Activated T-cell treated with anti-CD3 and anti-CD28 coated beads, Interleukin-2, amount 50 U/mL, for 72 hours (primary cell): ENCODE measurements at regions not wholly inside any gene's neighbourhood (a gene's known extent, or its start where the extent isn't known, plus 50 kb on each side); places are given as distances from the start of the nearest gene placed in this dataset.

Experiments used
- ATAC-seq, 2 donors: fragments of 150-1000 bp; cut with Tn5 transposase; replicated peaks in 1 of 2; 2 replicates each; pipeline ENCODE4 v1.10.0; 2021; ENCODE audit warnings: moderate library complexity in 2 of 2, mild to moderate bottlenecking in 1 of 2
- DNase-seq, 2 donors: peaks; one replicate each; pipeline ENCODE4 v3.0.0; 2021 to 2022; ENCODE audit warnings: mixed read lengths in 1 of 2
- H3K27ac Mint-ChIP-seq: one replicate; pipeline ENCODE4 v1.8.0; 2022; ENCODE audit warnings: mild to moderate bottlenecking, moderate library complexity, mixed read lengths
- H3K27me3 Mint-ChIP-seq: one replicate; pipeline ENCODE4 v1.8.0; 2022; ENCODE audit warnings: low read depth, mixed read lengths
- H3K36me3 Mint-ChIP-seq, 2 donors: one replicate each; pipeline ENCODE4 v1.8.0; 2022; ENCODE audit warnings: mixed read lengths in 2 of 2, mild to moderate bottlenecking in 1 of 2; ENCODE audit not compliant: insufficient read depth in 2 of 2
- H3K4me1 Mint-ChIP-seq: one replicate; pipeline ENCODE4 v1.8.0; 2022; ENCODE audit warnings: low read depth, mixed read lengths
- H3K4me3 Mint-ChIP-seq, 2 donors: one replicate each; pipeline ENCODE4 v1.8.0; 2022; ENCODE audit warnings: mild to moderate bottlenecking in 2 of 2, mixed read lengths in 2 of 2, moderate library complexity in 2 of 2
- H3K9me3 Mint-ChIP-seq, 2 donors: one replicate each; pipeline ENCODE4 v1.8.0; 2022; ENCODE audit warnings: mixed read lengths in 2 of 2

DNA sequence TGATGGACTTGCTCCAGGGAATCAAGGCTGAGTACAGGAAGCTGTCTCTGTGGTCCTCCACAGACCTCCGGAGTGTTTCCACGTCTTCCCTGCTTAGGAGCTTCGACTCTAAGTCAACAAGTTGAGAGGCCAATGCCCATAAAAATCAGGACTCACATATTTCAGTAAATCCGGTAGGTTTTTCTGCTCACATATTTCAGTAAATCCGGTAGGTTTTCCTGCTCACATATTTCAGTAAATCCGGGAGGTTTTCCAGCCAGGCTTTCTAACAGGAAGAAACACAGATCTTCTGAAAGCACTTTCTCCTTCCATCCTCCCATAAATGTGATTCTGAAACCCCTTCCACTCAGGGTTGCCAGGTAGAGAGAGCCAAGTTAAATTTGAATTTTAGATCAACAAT, 340.1 kb upstream of the SHH start:
- Mint-ChIP-seq H3K36me3 (peaks cover 0 to 4% of the 10 kb centered on the region in 2 donors), H3K4me1 (no peaks in the 10 kb centered on the region), H3K4me3 (no peak overlapping the region), H3K27ac (no peak overlapping the region), H3K27me3 (peaks cover 13% of the 10 kb centered on the region), H3K9me3 (no peaks in the 10 kb centered on the region)
- no peak for DNase-seq
- no peak for ATAC-seq

DNA sequence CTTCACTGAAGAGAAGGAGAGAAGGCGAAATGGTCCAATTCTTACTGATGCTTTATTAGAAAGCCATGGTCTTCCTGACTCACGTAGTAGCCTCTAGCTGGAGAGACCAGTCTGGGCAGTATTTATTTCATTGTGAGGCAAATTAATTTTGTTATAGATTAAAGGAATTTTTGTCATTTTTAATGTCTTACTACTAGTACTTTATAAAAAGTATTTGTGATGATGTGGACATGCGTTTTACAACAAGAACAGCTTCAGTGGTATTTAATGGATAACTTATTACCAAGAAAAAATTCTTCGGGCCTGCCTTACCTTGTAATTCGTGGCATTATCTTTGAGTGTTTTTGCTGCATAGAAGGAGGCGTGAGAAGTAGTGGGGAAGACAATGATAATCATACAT, 339.4 kb upstream of the SHH start:
- DNase-seq (no peak), ATAC-seq (no peak)
- Mint-ChIP-seq H3K36me3 (peaks cover 0 to 4% of the 10 kb centered on the region in 2 donors), H3K4me3 (no peak overlapping the region), H3K27me3 (peaks cover 8% of the 10 kb centered on the region), H3K9me3 (no peaks in the 10 kb centered on the region), H3K4me1 (no peaks in the 10 kb centered on the region), H3K27ac (no peak overlapping the region)

DNA sequence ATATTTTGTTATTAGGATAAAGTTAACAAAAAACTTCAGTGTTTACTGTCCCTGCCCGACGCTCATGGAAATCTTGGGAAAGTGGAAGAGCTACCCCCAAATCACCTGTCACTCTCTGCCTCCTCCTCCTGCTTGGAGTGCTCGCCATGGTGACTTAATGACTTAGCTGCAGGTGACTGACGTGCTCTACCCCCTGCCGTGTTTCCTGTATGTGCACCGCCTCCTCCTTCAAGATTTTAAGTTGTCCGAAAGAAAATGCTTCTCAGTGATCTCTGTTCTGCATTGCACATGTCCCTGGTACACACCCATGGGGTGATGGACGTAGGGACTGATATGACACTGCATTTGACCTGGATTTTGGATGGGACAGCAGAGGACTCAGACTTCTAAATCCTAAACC, 338.8 kb upstream of the SHH start:
- Mint-ChIP-seq H3K27me3 (peaks cover 8% of the 10 kb centered on the region), H3K27ac (no peak overlapping the region), H3K9me3 (no peaks in the 10 kb centered on the region), H3K36me3 (peaks cover 0 to 4% of the 10 kb centered on the region in 2 donors), H3K4me1 (no peaks in the 10 kb centered on the region), H3K4me3 (no peak overlapping the region)
- ATAC-seq, result no peak
- no peak for DNase-seq

DNA sequence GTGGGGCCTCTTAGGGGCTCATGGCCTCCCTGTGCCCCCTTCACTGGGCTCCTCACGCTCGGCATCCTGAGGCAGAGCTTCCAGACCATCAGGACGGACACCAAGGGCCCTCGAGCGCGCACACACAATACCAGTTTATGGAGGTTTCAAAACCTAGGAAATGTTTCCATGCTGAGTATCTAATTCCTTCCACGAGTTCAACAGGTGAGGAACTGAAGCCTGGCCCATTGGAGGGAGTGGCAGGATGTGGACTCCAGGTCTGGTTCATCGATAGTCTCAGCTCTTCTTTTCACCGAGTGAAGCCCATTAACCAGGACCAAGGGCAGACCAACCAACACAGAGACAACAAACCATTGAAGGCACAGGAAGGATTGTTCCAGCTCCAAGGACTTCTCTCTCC, 336.7 kb upstream of the SHH start:
- no peak overlapping the region for H3K4me3 Mint-ChIP-seq
- peaks cover 0 to 4% of the 10 kb centered on the region in 2 donors for H3K36me3 Mint-ChIP-seq
- no peak overlapping the region for H3K27ac Mint-ChIP-seq
- peaks cover 8% of the 10 kb centered on the region for H3K27me3 Mint-ChIP-seq
- no peaks in the 10 kb centered on the region for H3K9me3 Mint-ChIP-seq
- no peaks in the 10 kb centered on the region for H3K4me1 Mint-ChIP-seq
- DNase-seq, result no peak
- ATAC-seq, result no peak

DNA sequence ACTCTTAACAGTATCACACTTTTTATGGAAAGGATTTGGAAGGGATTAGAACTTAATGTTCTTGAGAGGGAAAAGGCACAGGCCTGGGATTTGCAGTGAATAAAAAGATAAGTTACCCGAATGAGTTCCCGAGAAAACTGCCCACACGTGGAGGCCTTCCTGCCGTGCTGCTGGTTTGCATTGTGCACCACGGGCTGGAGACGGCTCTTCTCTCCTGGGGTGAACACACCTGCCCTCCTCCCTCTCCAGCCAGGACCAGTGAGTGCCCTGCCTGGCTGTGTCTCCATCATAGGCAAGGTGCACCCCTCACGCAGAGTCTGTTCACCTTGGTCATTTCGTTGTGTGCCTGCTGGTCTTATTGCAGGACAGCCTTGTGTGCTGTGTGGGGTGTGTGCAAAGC, 336.3 kb upstream of the SHH start:
- DNase-seq (no peak), ATAC-seq (no peak)
- H3K4me1 Mint-ChIP-seq, result no peaks in the 10 kb centered on the region
- no peak overlapping the region for H3K27ac Mint-ChIP-seq
- peaks cover 0 to 1% of the 10 kb centered on the region in 2 donors for H3K36me3 Mint-ChIP-seq
- no peak overlapping the region for H3K4me3 Mint-ChIP-seq
- H3K27me3 Mint-ChIP-seq, result peaks cover 8% of the 10 kb centered on the region
- no peaks in the 10 kb centered on the region for H3K9me3 Mint-ChIP-seq

DNA sequence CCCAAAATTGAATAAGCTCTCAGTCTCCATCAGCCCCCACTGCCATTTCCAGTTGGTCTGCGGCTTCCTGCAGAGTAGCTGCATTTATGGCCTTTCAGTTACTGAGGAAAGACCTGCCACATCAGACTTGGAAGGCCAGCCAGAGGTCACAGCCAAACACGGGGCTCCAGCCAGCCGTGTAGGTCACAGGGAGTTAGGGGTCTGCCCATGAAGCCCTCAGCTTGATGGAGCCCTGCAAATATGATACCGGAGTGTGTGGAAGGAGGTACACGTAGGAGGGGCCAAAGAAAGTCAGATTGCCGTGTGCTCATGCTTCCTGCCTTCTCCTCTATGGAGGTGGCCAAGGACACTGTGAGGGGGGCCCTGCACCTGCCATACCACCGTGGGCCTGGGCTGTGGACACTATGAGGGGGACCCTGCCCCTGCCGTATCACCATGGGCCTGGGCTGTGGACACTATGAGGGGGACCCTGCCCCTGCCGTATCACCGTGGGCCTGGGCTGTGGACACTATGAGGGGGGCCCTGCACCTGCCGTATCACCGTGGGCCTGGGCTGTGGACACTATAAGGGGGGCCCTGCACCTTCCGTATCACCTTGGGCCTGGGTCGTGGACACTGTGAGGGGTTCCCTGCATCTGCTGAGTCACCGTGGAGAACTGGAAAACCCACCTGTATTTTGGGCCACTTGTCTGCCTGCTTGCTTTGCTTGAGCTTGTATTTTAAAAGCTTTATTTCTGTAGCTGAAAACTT, 335.7 kb upstream of the SHH start:
- no peak overlapping the region for H3K27ac Mint-ChIP-seq
- no peak overlapping the region for H3K4me3 Mint-ChIP-seq
- no peaks in the 10 kb centered on the region for H3K4me1 Mint-ChIP-seq
- DNase-seq, result no peak
- no peak for ATAC-seq
- H3K36me3 Mint-ChIP-seq, result no peaks in the 10 kb centered on the region
- peaks cover 10% of the 10 kb centered on the region for H3K27me3 Mint-ChIP-seq
- no peaks in the 10 kb centered on the region for H3K9me3 Mint-ChIP-seq

DNA sequence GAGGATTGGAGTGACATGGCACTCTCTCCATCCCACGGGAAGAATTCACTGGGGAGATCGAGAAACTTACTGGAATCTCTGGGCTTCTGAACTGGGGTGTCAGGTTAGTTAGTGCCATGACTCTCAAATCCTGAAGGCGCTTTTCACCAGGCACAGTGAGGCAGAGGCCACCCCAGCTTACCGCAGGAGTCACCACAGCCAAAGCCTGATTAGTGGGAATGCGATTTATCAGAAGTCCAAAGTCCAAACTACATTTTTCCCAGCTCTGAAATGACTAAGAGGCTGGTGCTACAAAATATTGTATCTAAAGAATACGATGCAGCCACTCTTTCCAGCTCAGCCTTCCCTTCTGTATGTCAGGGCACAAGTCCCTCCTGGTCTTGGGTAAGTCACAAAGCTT, 334.8 kb upstream of the SHH start:
- no peak overlapping the region for H3K27ac Mint-ChIP-seq
- no peak overlapping the region for H3K4me3 Mint-ChIP-seq
- DNase-seq (no peak), ATAC-seq (no peak)
- no peaks in the 10 kb centered on the region for H3K4me1 Mint-ChIP-seq
- H3K36me3 Mint-ChIP-seq, result no peaks in the 10 kb centered on the region
- H3K27me3 Mint-ChIP-seq, result peaks cover 13% of the 10 kb centered on the region
- no peaks in the 10 kb centered on the region for H3K9me3 Mint-ChIP-seq

DNA sequence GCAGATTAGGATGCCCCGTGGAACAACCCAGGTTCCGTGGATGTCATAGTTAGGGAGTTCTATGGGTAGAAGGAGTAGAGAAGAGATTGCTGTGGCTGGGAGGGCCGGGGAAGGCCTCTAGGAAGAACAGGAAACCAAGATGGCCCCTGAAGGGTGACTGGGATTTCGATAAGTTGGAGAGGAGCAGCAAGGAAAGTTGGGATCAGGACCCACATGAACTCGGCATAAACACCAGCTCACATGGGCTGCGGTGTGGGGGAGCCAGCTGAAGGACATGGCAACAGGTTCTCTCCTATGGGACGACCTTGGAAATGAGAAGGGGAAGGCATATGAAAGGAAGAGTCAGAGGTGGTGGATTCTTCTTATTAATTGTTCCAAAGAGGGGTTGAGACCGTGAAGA, 333.7 kb upstream of the SHH start:
- Mint-ChIP-seq H3K36me3 (no peaks in the 10 kb centered on the region), H3K4me3 (no peak overlapping the region), H3K27me3 (peaks cover 6% of the 10 kb centered on the region), H3K4me1 (no peaks in the 10 kb centered on the region), H3K27ac (no peak overlapping the region), H3K9me3 (no peaks in the 10 kb centered on the region)
- ATAC-seq, result no peak
- no peak for DNase-seq

DNA sequence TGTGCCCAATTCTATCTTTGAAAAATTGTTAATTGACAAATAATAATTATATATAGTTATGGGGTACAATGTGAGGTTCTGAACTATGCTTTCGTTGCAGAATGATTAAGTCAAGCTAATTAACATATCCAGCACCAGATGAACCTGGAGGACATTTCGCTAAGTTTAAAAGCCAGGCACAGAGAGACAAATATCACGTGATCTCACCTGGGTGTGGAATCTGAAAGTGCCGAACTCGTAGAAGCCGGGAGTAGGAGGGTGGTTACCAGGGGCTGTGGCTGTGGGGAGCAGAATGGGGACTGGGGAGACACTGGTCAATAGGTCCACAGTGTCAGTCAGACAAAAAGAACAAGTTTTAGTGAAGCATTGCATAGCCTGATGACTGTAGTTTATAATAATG, 332.9 kb upstream of the SHH start:
- no peaks in the 10 kb centered on the region for H3K4me1 Mint-ChIP-seq
- no peaks in the 10 kb centered on the region for H3K36me3 Mint-ChIP-seq
- no peaks in the 10 kb centered on the region for H3K9me3 Mint-ChIP-seq
- no peak for DNase-seq
- H3K27ac Mint-ChIP-seq, result no peak overlapping the region
- ATAC-seq, result no peak
- H3K4me3 Mint-ChIP-seq, result no peak overlapping the region
- peaks cover 5% of the 10 kb centered on the region for H3K27me3 Mint-ChIP-seq

DNA sequence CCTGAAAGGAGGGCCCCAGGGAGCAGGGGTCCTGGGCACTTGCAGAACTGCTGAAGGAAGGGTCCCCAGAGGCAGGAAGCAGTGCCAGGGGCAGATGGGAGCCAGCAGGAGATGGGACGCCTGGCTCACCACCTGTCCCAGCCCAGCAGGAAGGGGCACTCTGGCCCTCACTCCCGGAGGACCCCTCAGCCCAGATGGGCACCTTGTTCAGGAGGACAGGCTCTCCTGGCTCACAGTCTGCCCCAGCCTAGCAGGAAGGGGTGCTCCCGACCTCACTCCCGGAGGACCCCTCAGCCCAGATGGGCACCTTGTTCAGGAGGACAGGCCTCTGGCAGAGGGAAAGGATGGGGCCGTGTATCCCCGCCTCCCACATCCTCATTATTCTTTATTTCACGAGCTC, 331.4 kb upstream of the SHH start:
- no peaks in the 10 kb centered on the region for H3K36me3 Mint-ChIP-seq
- ATAC-seq, result no peak
- no peak overlapping the region for H3K27ac Mint-ChIP-seq
- H3K9me3 Mint-ChIP-seq, result no peaks in the 10 kb centered on the region
- no peaks in the 10 kb centered on the region for H3K4me1 Mint-ChIP-seq
- H3K27me3 Mint-ChIP-seq, result peaks cover 5% of the 10 kb centered on the region
- no peak overlapping the region for H3K4me3 Mint-ChIP-seq
- no peak for DNase-seq

DNA sequence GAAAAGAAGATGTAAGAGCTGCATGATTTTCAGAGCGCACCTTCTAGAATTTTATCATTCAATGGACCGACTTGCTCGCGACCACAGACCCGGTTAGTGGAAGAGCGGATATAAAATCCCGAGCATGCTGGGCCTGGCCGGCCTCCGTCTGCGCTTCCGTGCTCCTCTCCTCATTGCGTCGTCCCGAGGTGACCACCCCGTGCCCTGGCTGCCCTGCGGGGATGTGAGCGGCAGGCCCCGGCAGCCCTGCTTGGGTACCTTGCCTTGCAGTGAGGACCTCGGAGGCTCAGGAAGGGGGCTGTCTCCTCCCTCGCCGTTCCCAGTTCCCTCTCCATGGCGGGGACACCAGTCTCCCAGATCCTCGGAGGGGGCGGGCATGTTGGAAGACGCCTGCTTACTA, 330.9 kb upstream of the SHH start:
- Mint-ChIP-seq H3K4me1 (no peaks in the 10 kb centered on the region), H3K27ac (no peak overlapping the region), H3K27me3 (peaks cover 5% of the 10 kb centered on the region), H3K4me3 (no peak overlapping the region), H3K36me3 (no peaks in the 10 kb centered on the region), H3K9me3 (no peaks in the 10 kb centered on the region)
- no peak for ATAC-seq
- no peak for DNase-seq

DNA sequence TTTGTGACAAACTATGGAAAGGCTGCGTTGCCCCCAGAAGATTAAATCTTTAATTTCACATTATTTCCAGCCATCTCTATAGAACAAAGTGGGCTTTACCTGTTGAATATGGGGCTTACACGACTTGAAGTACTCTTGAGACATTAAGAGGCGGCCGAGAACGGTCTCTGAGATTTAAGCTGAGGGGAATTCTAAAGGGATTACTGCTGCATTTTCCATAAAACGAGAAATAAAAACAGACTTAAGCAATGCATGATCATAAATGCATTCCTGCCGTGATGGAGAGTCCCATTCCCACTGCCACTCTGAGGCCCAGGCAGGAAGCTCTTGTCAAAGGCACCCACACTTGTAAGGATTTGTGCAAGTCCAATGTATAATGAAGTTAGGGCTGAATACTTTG, 329.7 kb upstream of the SHH start:
- ATAC-seq (no peak), DNase-seq (no peak)
- no peak overlapping the region for H3K4me3 Mint-ChIP-seq
- no peaks in the 10 kb centered on the region for H3K9me3 Mint-ChIP-seq
- H3K27ac Mint-ChIP-seq, result no peak overlapping the region
- H3K36me3 Mint-ChIP-seq, result no peaks in the 10 kb centered on the region
- H3K27me3 Mint-ChIP-seq, result peaks cover 5% of the 10 kb centered on the region
- no peaks in the 10 kb centered on the region for H3K4me1 Mint-ChIP-seq

DNA sequence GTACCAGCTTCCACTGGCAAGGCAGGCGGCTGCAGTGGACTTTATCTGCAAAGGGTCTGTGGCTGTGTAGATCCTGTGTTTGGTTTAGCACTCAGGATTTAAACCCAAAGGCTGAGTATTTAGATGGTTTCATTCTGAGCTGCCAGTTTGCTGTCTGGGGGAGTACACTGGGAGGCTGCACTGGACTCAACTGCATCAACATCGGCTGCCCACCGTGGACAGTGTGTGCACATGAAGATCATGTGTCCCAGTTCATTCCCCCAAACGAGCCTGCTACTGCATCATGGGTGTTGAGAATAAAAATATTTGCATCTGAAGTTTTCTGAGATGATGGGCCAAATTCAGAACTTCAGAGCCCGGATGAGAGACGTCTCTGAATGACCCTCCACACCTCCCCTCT, 328.6 kb upstream of the SHH start:
- ATAC-seq (no peak), DNase-seq (no peak)
- no peak overlapping the region for H3K27ac Mint-ChIP-seq
- no peaks in the 10 kb centered on the region for H3K4me1 Mint-ChIP-seq
- H3K9me3 Mint-ChIP-seq, result no peaks in the 10 kb centered on the region
- H3K4me3 Mint-ChIP-seq, result no peak overlapping the region
- peaks cover 5% of the 10 kb centered on the region for H3K27me3 Mint-ChIP-seq
- no peaks in the 10 kb centered on the region for H3K36me3 Mint-ChIP-seq

DNA sequence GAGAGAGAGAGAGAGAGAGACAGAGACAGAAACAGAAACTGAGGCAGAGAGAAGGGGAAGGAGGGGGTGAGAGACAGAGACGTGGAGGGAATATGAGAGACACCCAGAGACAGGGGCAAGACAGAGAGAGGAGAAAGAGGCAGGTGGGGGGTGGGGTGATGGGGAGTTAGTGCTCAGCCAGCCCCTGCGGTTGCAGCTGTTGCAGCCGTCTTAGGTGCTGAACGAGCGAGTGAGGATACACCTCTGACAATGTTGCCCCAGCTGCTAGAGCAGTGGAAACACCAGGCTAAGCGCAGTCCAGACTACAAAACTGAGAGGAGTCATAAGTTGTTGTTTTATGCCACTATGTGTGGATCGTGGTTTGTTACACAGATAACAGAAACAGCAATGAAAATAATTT, 328.2 kb upstream of the SHH start:
- Mint-ChIP-seq H3K4me1 (no peaks in the 10 kb centered on the region), H3K4me3 (no peak overlapping the region), H3K9me3 (no peaks in the 10 kb centered on the region), H3K27me3 (peaks cover 5% of the 10 kb centered on the region), H3K27ac (no peak overlapping the region), H3K36me3 (no peaks in the 10 kb centered on the region)
- ATAC-seq (no peak), DNase-seq (no peak)
